GM06990 (cell line): ENCODE measurements at regions not wholly inside any gene's neighbourhood (a gene's known extent, or its start where the extent isn't known, plus 50 kb on each side); places are given as distances from the start of the nearest gene placed in this dataset.

Experiments used
- DNase-seq: peaks from one replicate; pipeline ENCODE4 v3.0.0-alpha.2; 2011; ENCODE audit not compliant: insufficient read length; ENCODE audit errors: extremely low read depth
- H3K27me3 ChIP-seq: replicated peaks from 2 replicates; pipeline ENCODE4 v1.6.0; 2011; ENCODE audit warnings: low read length; ENCODE audit not compliant: control insufficient read depth, insufficient read depth
- H3K36me3 ChIP-seq: 2 replicates; pipeline ENCODE4 v1.5.1; 2011; ENCODE audit warnings: low read length; ENCODE audit not compliant: control insufficient read depth, insufficient read depth
- H3K4me3 ChIP-seq: replicated peaks from 2 replicates; pipeline ENCODE4 v1.5.1; 2011; ENCODE audit warnings: low read depth, mild to moderate bottlenecking, control low read depth, low read length
- TF ChIP-seq, protein P1 (sequence below): IDR thresholded peaks from 2 replicates; pipeline ENCODE4 v1.5.1; 2011; ENCODE audit warnings: low read length, control low read depth, mild to moderate bottlenecking, inconsistent platforms; ENCODE audit not compliant: insufficient read depth, poor library complexity, severe bottlenecking

GRCh38 chr13:111920932-111921705, 145.8 kb upstream of the SOX1 start:
- Histone ChIP-seq H3K4me3 (no peak overlapping the region), H3K27me3 (no peaks in the 10 kb centered on the region), H3K36me3 (no peaks in the 10 kb centered on the region)
- DNase-seq: no peak
- TF ChIP-seq, protein P1, sequence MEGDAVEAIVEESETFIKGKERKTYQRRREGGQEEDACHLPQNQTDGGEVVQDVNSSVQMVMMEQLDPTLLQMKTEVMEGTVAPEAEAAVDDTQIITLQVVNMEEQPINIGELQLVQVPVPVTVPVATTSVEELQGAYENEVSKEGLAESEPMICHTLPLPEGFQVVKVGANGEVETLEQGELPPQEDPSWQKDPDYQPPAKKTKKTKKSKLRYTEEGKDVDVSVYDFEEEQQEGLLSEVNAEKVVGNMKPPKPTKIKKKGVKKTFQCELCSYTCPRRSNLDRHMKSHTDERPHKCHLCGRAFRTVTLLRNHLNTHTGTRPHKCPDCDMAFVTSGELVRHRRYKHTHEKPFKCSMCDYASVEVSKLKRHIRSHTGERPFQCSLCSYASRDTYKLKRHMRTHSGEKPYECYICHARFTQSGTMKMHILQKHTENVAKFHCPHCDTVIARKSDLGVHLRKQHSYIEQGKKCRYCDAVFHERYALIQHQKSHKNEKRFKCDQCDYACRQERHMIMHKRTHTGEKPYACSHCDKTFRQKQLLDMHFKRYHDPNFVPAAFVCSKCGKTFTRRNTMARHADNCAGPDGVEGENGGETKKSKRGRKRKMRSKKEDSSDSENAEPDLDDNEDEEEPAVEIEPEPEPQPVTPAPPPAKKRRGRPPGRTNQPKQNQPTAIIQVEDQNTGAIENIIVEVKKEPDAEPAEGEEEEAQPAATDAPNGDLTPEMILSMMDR: no peak

DNA sequence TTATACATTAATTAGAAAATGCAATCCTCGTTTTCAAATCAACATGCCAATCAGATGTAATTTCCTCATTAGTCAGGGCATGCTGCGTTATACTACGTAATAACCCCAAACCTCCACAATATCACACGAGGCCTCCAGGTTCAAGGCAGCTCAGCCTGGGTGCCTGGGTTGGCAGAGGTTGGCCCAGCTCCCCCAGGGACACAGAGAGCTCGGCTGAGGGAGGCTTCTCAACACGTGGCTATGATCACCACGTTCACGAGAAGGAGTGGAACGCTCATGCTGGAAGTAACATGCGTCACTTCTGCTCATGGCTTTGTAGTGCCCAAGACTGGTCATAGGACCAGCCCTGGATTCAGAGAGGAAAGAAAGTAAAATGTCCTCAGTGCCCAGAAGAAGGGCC, 144.9 kb upstream of the SOX1 start:
- Histone ChIP-seq H3K36me3 (no peaks in the 10 kb centered on the region), H3K4me3 (no peak overlapping the region), H3K27me3 (no peaks in the 10 kb centered on the region)
- DNase-seq: no peak
- TF ChIP-seq, protein P1: no peak

DNA sequence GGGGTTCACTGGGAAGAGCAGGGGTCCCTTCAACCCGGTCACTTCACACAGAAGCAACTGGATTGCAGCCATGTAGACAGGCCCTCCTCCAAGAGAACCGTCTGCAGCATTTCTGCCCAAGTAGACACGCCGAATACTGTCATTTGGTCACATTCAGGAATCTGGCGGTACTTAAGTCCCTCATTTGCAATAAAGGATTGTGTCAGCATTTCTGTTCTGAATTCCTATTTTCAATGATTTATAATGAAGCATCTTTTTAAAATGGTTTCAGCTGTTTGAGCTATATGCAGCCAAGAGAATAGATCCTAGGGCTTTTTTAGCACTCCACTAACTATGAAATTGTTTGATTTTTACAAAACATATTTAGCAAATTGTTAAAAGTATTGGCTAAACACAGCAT, 143.5 kb upstream of the SOX1 start:
- Histone ChIP-seq H3K27me3 (no peaks in the 10 kb centered on the region), H3K36me3 (no peaks in the 10 kb centered on the region), H3K4me3 (no peak overlapping the region)
- no peak for DNase-seq
- TF ChIP-seq, protein P1: no peak

DNA sequence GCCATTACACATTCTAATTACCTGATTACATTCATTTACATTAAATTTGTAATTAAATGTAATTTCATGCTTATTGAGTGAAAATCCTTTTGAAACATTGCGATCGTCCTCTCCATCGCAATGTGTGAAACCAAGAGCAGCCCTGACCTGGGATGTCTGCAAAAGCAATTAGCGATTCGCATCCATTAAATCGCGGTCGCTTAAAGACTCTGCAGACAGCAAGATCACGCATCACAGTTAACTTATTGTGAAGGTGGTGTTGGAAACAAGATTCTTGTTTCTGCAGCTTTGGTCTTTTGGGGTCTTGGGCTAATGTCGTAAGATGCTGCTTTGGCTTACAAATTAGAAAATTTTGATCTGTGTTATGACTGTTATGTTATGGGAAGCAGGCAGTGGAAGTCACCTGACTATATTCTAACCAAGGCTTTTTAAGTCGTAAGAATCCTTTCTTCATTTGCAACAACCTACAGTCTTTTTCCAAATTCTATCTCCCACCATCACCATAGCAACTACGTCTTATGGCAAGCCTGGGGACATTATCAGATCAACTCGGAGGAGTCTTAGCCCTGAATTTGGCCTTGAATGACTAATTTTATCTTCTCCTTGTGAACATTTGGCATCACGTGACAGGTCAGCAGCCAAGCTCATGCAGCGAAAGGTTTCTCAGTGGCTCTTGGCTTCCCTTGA, 142.8 kb upstream of the SOX1 start:
- Histone ChIP-seq H3K27me3 (no peaks in the 10 kb centered on the region), H3K4me3 (no peak overlapping the region), H3K36me3 (no peaks in the 10 kb centered on the region)
- DNase-seq: no peak
- TF ChIP-seq, protein P1: no peak

DNA sequence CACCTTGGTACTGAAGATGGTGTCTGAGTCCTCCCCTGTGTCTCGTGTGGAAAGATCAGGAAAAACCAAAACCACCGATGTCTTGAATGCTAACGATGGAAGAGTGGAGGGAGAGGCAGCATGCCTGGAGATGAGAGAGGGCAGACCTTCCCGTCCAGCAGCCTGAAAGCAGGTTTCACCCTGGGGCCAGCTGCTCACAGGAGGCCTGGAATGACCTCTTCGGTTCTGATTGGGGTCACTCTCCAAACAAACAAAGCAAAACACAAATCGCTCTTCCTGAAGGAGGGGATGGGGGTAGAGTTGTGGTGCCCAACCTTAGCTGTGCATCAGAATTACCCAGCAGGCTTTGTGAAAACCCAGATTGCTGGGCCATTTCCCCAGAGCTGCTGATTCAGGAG, 142.3 kb upstream of the SOX1 start:
- H3K4me3 ChIP-seq: no peak overlapping the region
- H3K27me3 ChIP-seq: no peaks in the 10 kb centered on the region
- no peaks in the 10 kb centered on the region for H3K36me3 ChIP-seq
- TF ChIP-seq, protein P1: no peak
- DNase-seq: no peak
